ENCODE measurements at regions not wholly inside any gene's neighbourhood (a gene's known extent, or its start where the extent isn't known, plus 50 kb on each side); places are given as distances from the start of the nearest gene placed in this dataset.

- TF ChIP-seq, protein P1, sequence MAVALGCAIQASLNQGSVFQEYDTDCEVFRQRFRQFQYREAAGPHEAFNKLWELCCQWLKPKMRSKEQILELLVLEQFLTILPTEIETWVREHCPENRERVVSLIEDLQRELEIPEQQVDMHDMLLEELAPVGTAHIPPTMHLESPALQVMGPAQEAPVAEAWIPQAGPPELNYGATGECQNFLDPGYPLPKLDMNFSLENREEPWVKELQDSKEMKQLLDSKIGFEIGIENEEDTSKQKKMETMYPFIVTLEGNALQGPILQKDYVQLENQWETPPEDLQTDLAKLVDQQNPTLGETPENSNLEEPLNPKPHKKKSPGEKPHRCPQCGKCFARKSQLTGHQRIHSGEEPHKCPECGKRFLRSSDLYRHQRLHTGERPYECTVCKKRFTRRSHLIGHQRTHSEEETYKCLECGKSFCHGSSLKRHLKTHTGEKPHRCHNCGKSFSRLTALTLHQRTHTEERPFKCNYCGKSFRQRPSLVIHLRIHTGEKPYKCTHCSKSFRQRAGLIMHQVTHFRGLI (tag by site-specific recombination; IDR thresholded peaks at IDR 0.05) = no peak
- no peak for TF ChIP-seq ZBTB8A (tag by site-specific recombination; IDR thresholded peaks at IDR 0.05)
- TF ChIP-seq ZNF843 (tag by site-specific recombination; IDR thresholded peaks at IDR 0.05) = no peak
Measured at GRCh38 chr4:184950117-184950830, 68.0 kb upstream of the HELT start (continued).

- ChIA-PET POLR2A (no interaction called here), CTCF (no interaction called here)
- no peaks in the 10 kb centered on the region for H3K9me3 ChIP-seq (ENCODE audit: control insufficient read depth, insufficient read depth, low read depth, low read length)
Measured at GRCh38 chr4:184950926-184951325, 67.4 kb upstream of the HELT start.

DNA sequence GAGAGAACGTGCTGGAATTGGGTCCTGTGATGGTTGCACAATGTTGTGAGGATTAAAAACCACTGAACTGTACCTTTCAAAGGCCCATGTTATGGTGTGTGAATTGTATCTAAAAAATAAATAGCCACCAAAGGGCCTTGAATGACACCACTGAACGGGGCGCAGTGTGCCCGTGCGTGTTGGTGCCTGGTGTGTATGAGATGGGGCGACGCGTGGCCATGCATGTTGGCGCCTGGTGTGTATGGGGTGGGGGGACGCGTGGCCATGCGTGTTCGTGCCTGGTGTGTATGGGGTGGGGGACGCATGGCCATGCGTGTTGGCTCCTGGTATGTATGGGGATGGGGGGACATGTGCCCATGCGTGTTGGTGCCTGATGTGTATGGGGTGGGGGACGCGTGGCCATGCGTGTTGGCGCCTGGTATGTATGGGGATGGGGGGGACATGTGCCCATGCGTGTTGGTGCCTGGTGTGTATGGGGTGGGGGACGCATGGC is 66.6 kb upstream of the HELT start:
- H3K27ac ChIP-seq (ENCODE audit: extremely low read depth, low read depth, low read length) = no peak overlapping the region
- ChIA-PET CTCF (no interaction called here), POLR2A (no interaction called here)
- H3K4me3 ChIP-seq (ENCODE audit: low read depth, low read length) = no peak overlapping the region
- TF ChIP-seq TSHZ1 (tag by site-specific recombination; IDR thresholded peaks at IDR 0.05; ENCODE audit: borderline replicate concordance) (no peak), MYNN (tag by site-specific recombination; IDR thresholded peaks at IDR 0.05; ENCODE audit: borderline replicate concordance) (no peak), OSR2 (tag by site-specific recombination; IDR thresholded peaks at IDR 0.05) (no peak), ZBTB26 (tag by site-specific recombination; optimal IDR thresholded peaks at IDR 0.05) (no peak), SCRT2 (tag by site-specific recombination; IDR thresholded peaks at IDR 0.05) (no peak), FEZF1 (tag by site-specific recombination; IDR thresholded peaks at IDR 0.05) (no peak), REPIN1 (tag by site-specific recombination; IDR thresholded peaks at IDR 0.05; ENCODE audit: low read depth) (no peak), OVOL3 (tag by site-specific recombination; IDR thresholded peaks at IDR 0.05) (no peak), ZNF423 (tag by site-specific recombination; IDR thresholded peaks at IDR 0.05) (no peak), BCL11B (tag by site-specific recombination; IDR thresholded peaks at IDR 0.05; ENCODE audit: low read depth) (no peak), ZNF558 (tag by site-specific recombination; IDR thresholded peaks at IDR 0.05) (no peak), ZBTB48 (tag by site-specific recombination; IDR thresholded peaks at IDR 0.05) (no peak)
- TF ChIP-seq, protein P2, sequence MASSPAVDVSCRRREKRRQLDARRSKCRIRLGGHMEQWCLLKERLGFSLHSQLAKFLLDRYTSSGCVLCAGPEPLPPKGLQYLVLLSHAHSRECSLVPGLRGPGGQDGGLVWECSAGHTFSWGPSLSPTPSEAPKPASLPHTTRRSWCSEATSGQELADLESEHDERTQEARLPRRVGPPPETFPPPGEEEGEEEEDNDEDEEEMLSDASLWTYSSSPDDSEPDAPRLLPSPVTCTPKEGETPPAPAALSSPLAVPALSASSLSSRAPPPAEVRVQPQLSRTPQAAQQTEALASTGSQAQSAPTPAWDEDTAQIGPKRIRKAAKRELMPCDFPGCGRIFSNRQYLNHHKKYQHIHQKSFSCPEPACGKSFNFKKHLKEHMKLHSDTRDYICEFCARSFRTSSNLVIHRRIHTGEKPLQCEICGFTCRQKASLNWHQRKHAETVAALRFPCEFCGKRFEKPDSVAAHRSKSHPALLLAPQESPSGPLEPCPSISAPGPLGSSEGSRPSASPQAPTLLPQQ (tag by site-specific recombination; IDR thresholded peaks at IDR 0.05) = no peak
- TF ChIP-seq, protein P3, sequence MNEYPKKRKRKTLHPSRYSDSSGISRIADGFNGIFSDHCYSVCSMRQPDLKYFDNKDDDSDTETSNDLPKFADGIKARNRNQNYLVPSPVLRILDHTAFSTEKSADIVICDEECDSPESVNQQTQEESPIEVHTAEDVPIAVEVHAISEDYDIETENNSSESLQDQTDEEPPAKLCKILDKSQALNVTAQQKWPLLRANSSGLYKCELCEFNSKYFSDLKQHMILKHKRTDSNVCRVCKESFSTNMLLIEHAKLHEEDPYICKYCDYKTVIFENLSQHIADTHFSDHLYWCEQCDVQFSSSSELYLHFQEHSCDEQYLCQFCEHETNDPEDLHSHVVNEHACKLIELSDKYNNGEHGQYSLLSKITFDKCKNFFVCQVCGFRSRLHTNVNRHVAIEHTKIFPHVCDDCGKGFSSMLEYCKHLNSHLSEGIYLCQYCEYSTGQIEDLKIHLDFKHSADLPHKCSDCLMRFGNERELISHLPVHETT (tag by site-specific recombination; IDR thresholded peaks at IDR 0.05) = no peak
- no peaks in the 10 kb centered on the region for H3K36me3 ChIP-seq (ENCODE audit: control insufficient read depth in 2 of 2, insufficient read depth in 1 of 2, low read length in 2 of 2)
- no peaks in the 10 kb centered on the region for H3K9me3 ChIP-seq (ENCODE audit: control insufficient read depth, insufficient read depth, low read depth, low read length)
- no peaks in the 10 kb centered on the region for H3K4me1 ChIP-seq (ENCODE audit: control insufficient read depth, insufficient read depth, low read length)

More at GRCh38 chr4:184950926-184951325, 67.4 kb upstream of the HELT start:
- no peaks in the 10 kb centered on the region for H3K36me3 ChIP-seq (ENCODE audit: control insufficient read depth in 2 of 2, insufficient read depth in 1 of 2, low read length in 2 of 2)
- H3K4me3 ChIP-seq (ENCODE audit: low read depth, low read length) = no peak overlapping the region
- no peaks in the 10 kb centered on the region for H3K4me1 ChIP-seq (ENCODE audit: control insufficient read depth, insufficient read depth, low read length)
- TF ChIP-seq WT1 (tag by site-specific recombination; IDR thresholded peaks at IDR 0.05) (no peak), ZNF292 (tag by site-specific recombination; IDR thresholded peaks at IDR 0.05; ENCODE audit: borderline replicate concordance, low read depth) (no peak), ZFP69B (tag by site-specific recombination; IDR thresholded peaks at IDR 0.05) (no peak), ZNF133 (tag by site-specific recombination; IDR thresholded peaks at IDR 0.05) (no peak), ZSCAN4 (tag by site-specific recombination; IDR thresholded peaks at IDR 0.05) (no peak), ZNF610 (tag by site-specific recombination; IDR thresholded peaks at IDR 0.05; ENCODE audit: borderline replicate concordance) (no peak), HOXA7 (CRISPR knock-in tag; IDR thresholded peaks at IDR 0.05; ENCODE audit: borderline replicate concordance) (no peak), ZNF76 (tag by site-specific recombination; IDR thresholded peaks at IDR 0.05; ENCODE audit: borderline replicate concordance, low read depth) (no peak), OSR2 (tag by site-specific recombination; IDR thresholded peaks at IDR 0.05) (no peak)
- no peak overlapping the region for H3K27ac ChIP-seq (ENCODE audit: extremely low read depth, low read depth, low read length)

Measured in HEK293 (cell line).